Keratinocyte (primary cell): ENCODE measurements at regions not wholly inside any gene's neighbourhood (a gene's known extent, or its start where the extent isn't known, plus 50 kb on each side); places are given as distances from the start of the nearest gene placed in this dataset.

Experiments
- DNase-seq: peaks from one replicate; pipeline ENCODE4 v3.0.0-alpha.2; 2011; ENCODE audit warnings: low read depth, missing footprints, low spot score
- FAIRE-seq: peaks from 2 replicates; lab custom pipeline; 2011; peaks lifted over from hg19 to GRCh38; lab: Jason Lieb, UNC
- H2AFZ ChIP-seq: 2 replicates; pipeline ENCODE4 v1.6.0; 2012; ENCODE audit warnings: low read length, control low read depth, inconsistent platforms; ENCODE audit not compliant: control insufficient read depth
- H3K27ac ChIP-seq: 2 replicates; pipeline ENCODE4 v1.5.1; 2011; ENCODE audit warnings: low read length; ENCODE audit not compliant: control insufficient read depth, insufficient read depth
- H3K27me3 ChIP-seq: 3 replicates; pipeline ENCODE4 v1.6.0; 2011; ENCODE audit warnings: low read length; ENCODE audit not compliant: control insufficient read depth, insufficient read depth; ENCODE audit errors: extremely low read depth
- H3K36me3 ChIP-seq, 2 experiments: 2 replicates in 1 of 2; 3 replicates in 1 of 2; pipeline ENCODE4 v1.5.1; 2011; ENCODE audit warnings: low read length in 2 of 2, mild to moderate bottlenecking in 1 of 2; ENCODE audit not compliant: control insufficient read depth in 2 of 2, insufficient read depth in 2 of 2; ENCODE audit errors: extremely low read depth in 1 of 2
- H3K4me1 ChIP-seq: 3 replicates; pipeline ENCODE4 v1.5.1; 2011; ENCODE audit warnings: low read length; ENCODE audit not compliant: control insufficient read depth, insufficient read depth; ENCODE audit errors: extremely low read depth
- H3K4me2 ChIP-seq: 3 replicates; pipeline ENCODE4 v1.6.0; 2011; ENCODE audit warnings: low read depth, low read length; ENCODE audit not compliant: control insufficient read depth, insufficient read depth; ENCODE audit errors: extremely low read depth
- H3K4me3 ChIP-seq, 3 experiments: fragments of 200-600 bp in 1 of 3; sonication (generic) in 1 of 3; 2 replicates in 2 of 3; 3 replicates in 1 of 3; pipeline ENCODE4 v1.5.1; 2011 to 2016; ENCODE audit warnings: low read length in 3 of 3, mild to moderate bottlenecking in 3 of 3, control low read depth in 2 of 3, inconsistent platforms in 1 of 3, low read depth in 1 of 3, mixed read lengths in 1 of 3, mixed run types in 1 of 3, moderate library complexity in 1 of 3; ENCODE audit not compliant: control insufficient read depth in 2 of 3, insufficient read depth in 2 of 3; ENCODE audit errors: extremely low read depth in 1 of 3
- H3K79me2 ChIP-seq: 2 replicates; pipeline ENCODE4 v1.6.0; 2012; ENCODE audit warnings: low read length; ENCODE audit not compliant: control insufficient read depth, insufficient read depth
- H3K9ac ChIP-seq: 3 replicates; pipeline ENCODE4 v1.6.0; 2011; ENCODE audit warnings: low read length; ENCODE audit not compliant: control insufficient read depth, insufficient read depth; ENCODE audit errors: extremely low read depth
- H3K9me1 ChIP-seq: 3 replicates; pipeline ENCODE4 v1.6.0; 2011; ENCODE audit warnings: low read length; ENCODE audit not compliant: control insufficient read depth, insufficient read depth; ENCODE audit errors: extremely low read depth
- H3K9me3 ChIP-seq: 2 replicates; pipeline ENCODE4 v1.5.1; 2012; ENCODE audit warnings: low read depth, low read length; ENCODE audit not compliant: control insufficient read depth
- H4K20me1 ChIP-seq: 3 replicates; pipeline ENCODE4 v1.6.0; 2011; ENCODE audit warnings: low read length; ENCODE audit not compliant: control insufficient read depth, insufficient read depth; ENCODE audit errors: extremely low read depth
- CTCF ChIP-seq, 3 experiments: IDR thresholded peaks in 1 of 3; conservative IDR thresholded peaks in 1 of 3; optimal IDR thresholded peaks in 1 of 3; 2 replicates in 2 of 3; 3 replicates in 1 of 3; pipeline versions ENCODE3 to v1.5.1; 2011; ENCODE audit warnings: low read length in 3 of 3, mild to moderate bottlenecking in 3 of 3, moderate library complexity in 2 of 3, control low read depth in 1 of 3, inconsistent platforms in 1 of 3; ENCODE audit not compliant: insufficient read depth in 2 of 3; ENCODE audit errors: extremely low read depth in 1 of 3
- EZH2 ChIP-seq: IDR thresholded peaks from one replicate; pipeline ENCODE4 v1.6.1; 2012; ENCODE audit warnings: inconsistent platforms, mild to moderate bottlenecking, low read length, moderate library complexity
- dilution Hi-C: fragments of 300-500 bp; cut with MboI; formaldehyde crosslinking; loops from one replicate; pipeline ENCODE4 v1.7.0; 2020; ENCODE audit warnings: low sequenced_read_pairs; ENCODE audit not compliant: extremely low pct_ligation_motif_present

- dilution Hi-C loops = no loop called here
- no peaks in the 10 kb centered on the region for H3K9me1 ChIP-seq
- peaks cover 4% of the 10 kb centered on the region for H3K9me3 ChIP-seq
- TF ChIP-seq EZH2 (no peak), CTCF (optimal IDR thresholded peaks at IDR 0.05 in 1 of 3, IDR thresholded peaks at IDR 0.05 in 1 of 3, conservative IDR thresholded peaks at IDR 0.05 in 1 of 3; ENCODE audit: extremely low read depth in 1 of 3, insufficient read depth in 2 of 3, low read length in 3 of 3) (no peak)
- no peak overlapping the region for H3K4me2 ChIP-seq
- no peaks in the 10 kb centered on the region for H4K20me1 ChIP-seq
- H3K79me2 ChIP-seq = no peaks in the 10 kb centered on the region
- DNase-seq (no peak), FAIRE-seq (no peak)
- H3K27me3 ChIP-seq = no peaks in the 10 kb centered on the region
- no peak overlapping the region for H3K4me3 ChIP-seq
- H3K9ac ChIP-seq = no peak overlapping the region
- no peaks in the 10 kb centered on the region for H3K4me1 ChIP-seq
- no peak overlapping the region for H3K27ac ChIP-seq
- H2AFZ ChIP-seq = no peak overlapping the region
- no peaks in the 10 kb centered on the region for H3K36me3 ChIP-seq
Observed at GRCh38 chr13:32859707-32860292, 156.4 kb upstream of the KL start.

- Histone ChIP-seq H2AFZ (no peak overlapping the region), H3K36me3 (no peaks in the 10 kb centered on the region), H3K4me2 (no peak overlapping the region), H3K9me3 (peaks cover 4% of the 10 kb centered on the region), H4K20me1 (no peaks in the 10 kb centered on the region), H3K4me1 (no peaks in the 10 kb centered on the region), H3K9ac (no peak overlapping the region), H3K27ac (no peak overlapping the region), H3K27me3 (no peaks in the 10 kb centered on the region), H3K9me1 (no peaks in the 10 kb centered on the region), H3K4me3 (no peak overlapping the region), H3K79me2 (no peaks in the 10 kb centered on the region)
- TF ChIP-seq CTCF (optimal IDR thresholded peaks at IDR 0.05 in 1 of 3, IDR thresholded peaks at IDR 0.05 in 1 of 3, conservative IDR thresholded peaks at IDR 0.05 in 1 of 3; ENCODE audit: extremely low read depth in 1 of 3, insufficient read depth in 2 of 3, low read length in 3 of 3) (no peak), EZH2 (no peak)
- DNase-seq = no peak
- dilution Hi-C loops = no loop called here
- no peak for FAIRE-seq
Observed at GRCh38 chr13:32861304-32861703, 154.9 kb upstream of the KL start.
